Ishikawa (cell line): ENCODE measurements at regions not wholly inside any gene's neighbourhood (a gene's known extent, or its start where the extent isn't known, plus 50 kb on each side); places are given as distances from the start of the nearest gene placed in this dataset.

Experiments
- CEBPB ChIP-seq: IDR thresholded peaks from 2 replicates; pipeline ENCODE4 v1.6.1; 2012
- CREB1 ChIP-seq: IDR thresholded peaks from 2 replicates; pipeline ENCODE4 v1.6.1; 2012; ENCODE audit warnings: low read depth
- EP300 ChIP-seq: IDR thresholded peaks from 2 replicates; pipeline ENCODE4 v1.6.1; 2012; ENCODE audit warnings: borderline replicate concordance
- FOXM1 ChIP-seq: IDR thresholded peaks from 2 replicates; pipeline ENCODE4 v1.6.1; 2012; ENCODE audit warnings: low read depth, borderline replicate concordance
- NFIC ChIP-seq: IDR thresholded peaks from 2 replicates; pipeline ENCODE4 v1.6.1; 2012
- RAD21 ChIP-seq: IDR thresholded peaks from 2 replicates; pipeline ENCODE4 v1.6.1; 2012; ENCODE audit warnings: low read depth
- REST ChIP-seq: IDR thresholded peaks from 2 replicates; pipeline ENCODE4 v1.6.1; 2012; ENCODE audit warnings: low read depth, mild to moderate bottlenecking
- ZBTB7A ChIP-seq: IDR thresholded peaks from 2 replicates; pipeline ENCODE4 v1.6.1; 2012; ENCODE audit warnings: low read depth

GRCh38 chr4:54516556-54517215 lies 141.1 kb upstream of the KIT start:
- TF ChIP-seq REST (no peak), CREB1 (no peak), RAD21 (no peak), EP300 (no peak), FOXM1 (no peak), CEBPB (no peak), NFIC (no peak), ZBTB7A (no peak)
